Suprapubic skin (tissue), 3 donors: ENCODE measurements at regions not wholly inside any gene's neighbourhood (a gene's known extent, or its start where the extent isn't known, plus 50 kb on each side); places are given as distances from the start of the nearest gene placed in this dataset.

Experiments
- POLR2A ChIP-seq, 2 donors: fragments of 450-650 bp; IDR thresholded peaks; one replicate each; pipeline ENCODE4 v1.6.1; 2017; ENCODE audit warnings: antibody characterized with exemption in 2 of 2, mild to moderate bottlenecking in 2 of 2, moderate library complexity in 2 of 2
- TF ChIP-seq, protein P1 (sequence below), 2 donors: fragments of 200-600 bp in 1 of 2; fragments of 450-650 bp in 1 of 2; sonication (generic) in 1 of 2; IDR thresholded peaks; one replicate each; pipeline ENCODE4 v1.5.1; 2016 to 2019; ENCODE audit warnings: antibody characterized with exemption in 2 of 2, mild to moderate bottlenecking in 1 of 2, moderate library complexity in 1 of 2

GRCh38 chr6:79810185-79810705 lies 137.1 kb downstream of the ELOVL4 start:
- TF ChIP-seq, protein P1, sequence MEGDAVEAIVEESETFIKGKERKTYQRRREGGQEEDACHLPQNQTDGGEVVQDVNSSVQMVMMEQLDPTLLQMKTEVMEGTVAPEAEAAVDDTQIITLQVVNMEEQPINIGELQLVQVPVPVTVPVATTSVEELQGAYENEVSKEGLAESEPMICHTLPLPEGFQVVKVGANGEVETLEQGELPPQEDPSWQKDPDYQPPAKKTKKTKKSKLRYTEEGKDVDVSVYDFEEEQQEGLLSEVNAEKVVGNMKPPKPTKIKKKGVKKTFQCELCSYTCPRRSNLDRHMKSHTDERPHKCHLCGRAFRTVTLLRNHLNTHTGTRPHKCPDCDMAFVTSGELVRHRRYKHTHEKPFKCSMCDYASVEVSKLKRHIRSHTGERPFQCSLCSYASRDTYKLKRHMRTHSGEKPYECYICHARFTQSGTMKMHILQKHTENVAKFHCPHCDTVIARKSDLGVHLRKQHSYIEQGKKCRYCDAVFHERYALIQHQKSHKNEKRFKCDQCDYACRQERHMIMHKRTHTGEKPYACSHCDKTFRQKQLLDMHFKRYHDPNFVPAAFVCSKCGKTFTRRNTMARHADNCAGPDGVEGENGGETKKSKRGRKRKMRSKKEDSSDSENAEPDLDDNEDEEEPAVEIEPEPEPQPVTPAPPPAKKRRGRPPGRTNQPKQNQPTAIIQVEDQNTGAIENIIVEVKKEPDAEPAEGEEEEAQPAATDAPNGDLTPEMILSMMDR (IDR thresholded peaks at IDR 0.05) = no peak
- no peak for TF ChIP-seq POLR2A (IDR thresholded peaks at IDR 0.05)
